ENCODE measurements at regions not wholly inside any gene's neighbourhood (a gene's known extent, or its start where the extent isn't known, plus 50 kb on each side); places are given as distances from the start of the nearest gene placed in this dataset.

DNA sequence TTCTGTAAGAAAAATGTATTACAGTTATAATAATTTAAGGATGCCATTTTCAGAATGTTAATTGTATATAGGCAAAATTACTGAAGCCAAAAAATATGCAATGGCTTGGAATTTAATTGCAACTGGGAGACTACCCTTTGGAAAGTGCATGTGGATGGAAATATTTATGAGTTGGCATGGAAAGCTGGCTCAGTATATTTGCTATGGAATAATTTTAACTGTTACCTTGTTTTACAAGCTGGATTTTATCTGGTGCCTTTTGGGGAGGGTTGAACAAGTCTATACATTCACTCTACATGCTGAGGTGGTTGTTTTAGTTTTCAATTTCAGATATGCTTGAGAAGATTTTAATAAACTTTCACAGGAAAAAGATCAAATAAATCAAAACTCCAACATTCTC, 80.9 kb upstream of the ABCB5 start:
- ChIA-PET CTCF (no interaction called here), POLR2A (no interaction called here)
- no peaks in the 10 kb centered on the region for H3K36me3 ChIP-seq (ENCODE audit: control insufficient read depth in 2 of 2, extremely low read depth in 1 of 2, insufficient read depth in 1 of 2, low read length in 1 of 2)

DNA sequence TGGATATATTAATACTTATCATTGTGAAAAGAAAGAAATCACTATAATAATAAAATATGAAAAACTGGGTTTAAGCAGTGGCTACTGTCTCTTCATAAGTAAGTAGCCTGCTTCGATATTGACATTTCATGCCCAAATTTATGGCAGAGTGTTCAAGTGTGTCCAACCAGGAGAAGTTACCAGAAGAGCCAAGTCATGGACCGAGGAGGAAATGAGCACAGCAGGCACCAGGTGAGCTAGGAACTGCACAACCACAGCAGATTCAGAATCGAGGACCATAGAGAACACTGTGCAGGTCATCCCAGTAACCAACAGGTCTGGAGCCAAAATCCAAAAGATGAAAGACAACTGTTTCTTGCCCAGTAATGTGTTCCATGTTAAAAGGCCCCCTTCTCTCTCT, 79.9 kb upstream of the ABCB5 start:
- no peak overlapping the region for H3K27ac Mint-ChIP-seq
- Histone ChIP-seq H3K36me3 (ENCODE audit: control insufficient read depth in 2 of 2, extremely low read depth in 1 of 2, insufficient read depth in 1 of 2, low read length in 1 of 2) (no peaks in the 10 kb centered on the region), H3K4me3 (ENCODE audit: control insufficient read depth in 1 of 2, extremely low read depth in 1 of 2, low read length in 1 of 2) (no peak overlapping the region), H3K27me3 (replicated peaks in 1 of 2; ENCODE audit: control insufficient read depth in 2 of 2, extremely low read depth in 1 of 2, insufficient read depth in 2 of 2, low read length in 1 of 2) (no peaks in the 10 kb centered on the region), H3K27ac (ENCODE audit: low read length) (no peak overlapping the region), H3K9me3 (no peaks in the 10 kb centered on the region), H3K4me1 (ENCODE audit: control insufficient read depth in 1 of 2, extremely low read depth in 1 of 2, insufficient read depth in 2 of 2, low read length in 2 of 2) (no peaks in the 10 kb centered on the region)
- H3K4me1 Mint-ChIP-seq: no peaks in the 10 kb centered on the region
- ATAC-seq (replicated peaks in 1 of 4) (no peak), DNase-seq (no peak)
- 72% methylated on average over 3 of the region's 3 CpGs for WGBS (ENCODE audit: insufficient coverage)
- no peaks in the 10 kb centered on the region for H3K27me3 Mint-ChIP-seq
- H3K4me3 Mint-ChIP-seq: no peak overlapping the region
- peaks cover 0 to 6% (median under 1%) of the 10 kb centered on the region in 3 donors for H3K9me3 Mint-ChIP-seq
- ChIA-PET POLR2A (no interaction called here), CTCF (no interaction called here)
- no peaks in the 10 kb centered on the region for H3K36me3 Mint-ChIP-seq

More for the DNA sequence above, 80.9 kb upstream of the ABCB5 start:
- H3K4me3 ChIP-seq (ENCODE audit: control insufficient read depth in 1 of 2, extremely low read depth in 1 of 2, low read length in 1 of 2): no peak overlapping the region
- H3K9me3 Mint-ChIP-seq: peaks cover 0 to under 1% (median 0%) of the 10 kb centered on the region in 3 donors
- no peak overlapping the region for H3K27ac Mint-ChIP-seq
- no peaks in the 10 kb centered on the region for H3K9me3 ChIP-seq
- H3K4me1 ChIP-seq (ENCODE audit: control insufficient read depth in 1 of 2, extremely low read depth in 1 of 2, insufficient read depth in 2 of 2, low read length in 2 of 2): no peaks in the 10 kb centered on the region
- H3K27me3 Mint-ChIP-seq: no peaks in the 10 kb centered on the region
- no peak overlapping the region for H3K4me3 Mint-ChIP-seq
- H3K27me3 ChIP-seq (replicated peaks in 1 of 2; ENCODE audit: control insufficient read depth in 2 of 2, extremely low read depth in 1 of 2, insufficient read depth in 2 of 2, low read length in 1 of 2): no peaks in the 10 kb centered on the region
- no peaks in the 10 kb centered on the region for H3K4me1 Mint-ChIP-seq
- no peaks in the 10 kb centered on the region for H3K36me3 Mint-ChIP-seq
- DNase-seq (no peak), ATAC-seq (replicated peaks in 1 of 4) (no peak)
- H3K27ac ChIP-seq (ENCODE audit: low read length): no peak overlapping the region

DNA sequence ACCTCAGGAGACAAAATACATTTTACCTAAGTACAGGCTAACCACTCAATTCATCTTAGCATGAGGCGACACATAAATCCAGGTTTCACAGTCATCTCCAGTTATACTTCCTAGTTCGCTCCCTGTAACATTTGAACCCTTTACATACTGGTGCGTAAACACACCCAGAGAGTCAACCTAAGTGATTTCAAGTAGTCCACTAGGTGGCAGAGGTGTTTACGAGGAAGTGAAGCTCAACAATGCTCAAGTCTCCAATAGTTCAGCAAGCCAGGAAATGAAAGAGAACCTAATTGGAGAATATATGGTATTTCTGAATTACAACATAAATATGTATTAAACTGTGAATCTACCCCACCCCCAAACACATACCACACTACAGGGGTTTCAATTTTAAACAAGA, 76.3 kb upstream of the ABCB5 start:
- H3K9me3 Mint-ChIP-seq: peaks cover 0 to 9% (median 5%) of the 10 kb centered on the region in 3 donors
- H3K36me3 Mint-ChIP-seq: no peaks in the 10 kb centered on the region
- ATAC-seq (replicated peaks in 1 of 4) (no peak), DNase-seq (no peak)
- Histone ChIP-seq H3K27ac (ENCODE audit: low read length) (no peak overlapping the region), H3K4me1 (ENCODE audit: control insufficient read depth in 1 of 2, extremely low read depth in 1 of 2, insufficient read depth in 2 of 2, low read length in 2 of 2) (no peaks in the 10 kb centered on the region), H3K36me3 (ENCODE audit: control insufficient read depth in 2 of 2, extremely low read depth in 1 of 2, insufficient read depth in 1 of 2, low read length in 1 of 2) (no peaks in the 10 kb centered on the region), H3K9me3 (no peaks in the 10 kb centered on the region), H3K27me3 (replicated peaks in 1 of 2; ENCODE audit: control insufficient read depth in 2 of 2, extremely low read depth in 1 of 2, insufficient read depth in 2 of 2, low read length in 1 of 2) (no peaks in the 10 kb centered on the region), H3K4me3 (ENCODE audit: control insufficient read depth in 1 of 2, extremely low read depth in 1 of 2, low read length in 1 of 2) (no peak overlapping the region)
- CTCF ChIA-PET: no interaction called here
- no peak overlapping the region for H3K4me3 Mint-ChIP-seq
- POLR2A ChIA-PET: no interaction called here
- H3K27ac Mint-ChIP-seq: no peak overlapping the region
- no CpG with 5 or more reads among the region's 4 CpGs for WGBS (ENCODE audit: insufficient coverage)
- no peaks in the 10 kb centered on the region for H3K4me1 Mint-ChIP-seq
- H3K27me3 Mint-ChIP-seq: no peaks in the 10 kb centered on the region

DNA sequence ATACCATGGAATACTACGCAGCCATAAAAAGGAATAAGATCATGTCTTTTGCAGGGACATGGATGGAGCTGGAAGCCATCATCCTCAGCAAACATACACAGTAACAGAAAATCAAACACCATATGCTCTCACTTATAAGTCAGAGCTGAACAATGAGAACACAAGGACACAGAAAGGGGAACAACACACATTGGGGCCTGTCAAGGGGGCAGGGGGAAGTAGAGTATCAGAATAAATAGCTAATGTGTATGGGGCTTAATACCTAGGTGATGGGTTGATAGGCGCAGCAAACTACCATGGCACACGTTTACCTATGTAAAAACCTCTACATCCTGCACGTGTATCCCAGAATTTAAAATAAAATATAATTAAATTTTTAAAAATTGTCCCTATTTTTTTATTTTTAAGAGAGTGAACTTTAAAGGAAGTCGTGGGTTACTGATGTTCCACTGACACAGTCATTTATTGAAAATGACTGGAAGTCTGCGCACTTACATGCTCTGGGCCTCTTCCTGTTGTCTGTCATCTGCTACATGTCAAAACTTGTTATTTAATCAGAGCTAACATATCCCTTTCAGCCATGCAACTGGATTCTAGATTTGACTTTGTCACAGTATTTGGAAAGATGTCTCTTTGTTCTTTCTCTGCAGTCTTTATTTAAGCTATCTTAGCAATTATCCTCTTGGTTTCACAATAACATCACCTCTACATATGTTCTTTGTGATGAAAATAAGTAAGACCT, 73.7 kb upstream of the ABCB5 start:
- ChIA-PET POLR2A (no interaction called here), CTCF (no interaction called here)
- Histone ChIP-seq H3K27ac (ENCODE audit: low read length) (no peak overlapping the region), H3K4me1 (ENCODE audit: control insufficient read depth in 1 of 2, extremely low read depth in 1 of 2, insufficient read depth in 2 of 2, low read length in 2 of 2) (no peaks in the 10 kb centered on the region), H3K4me3 (ENCODE audit: control insufficient read depth in 1 of 2, extremely low read depth in 1 of 2, low read length in 1 of 2) (no peak overlapping the region), H3K36me3 (ENCODE audit: control insufficient read depth in 2 of 2, extremely low read depth in 1 of 2, insufficient read depth in 1 of 2, low read length in 1 of 2) (no peaks in the 10 kb centered on the region), H3K9me3 (no peaks in the 10 kb centered on the region), H3K27me3 (replicated peaks in 1 of 2; ENCODE audit: control insufficient read depth in 2 of 2, extremely low read depth in 1 of 2, insufficient read depth in 2 of 2, low read length in 1 of 2) (no peaks in the 10 kb centered on the region)
- WGBS (ENCODE audit: insufficient coverage): no CpG with 5 or more reads among the region's 6 CpGs
- Mint-ChIP-seq H3K4me3 (no peak overlapping the region), H3K4me1 (no peaks in the 10 kb centered on the region), H3K27ac (no peak overlapping the region), H3K36me3 (no peaks in the 10 kb centered on the region), H3K27me3 (no peaks in the 10 kb centered on the region), H3K9me3 (peaks cover 0 to 9% (median 5%) of the 10 kb centered on the region in 3 donors)
- ATAC-seq (replicated peaks in 1 of 4): no peak
- no peak for DNase-seq

DNA sequence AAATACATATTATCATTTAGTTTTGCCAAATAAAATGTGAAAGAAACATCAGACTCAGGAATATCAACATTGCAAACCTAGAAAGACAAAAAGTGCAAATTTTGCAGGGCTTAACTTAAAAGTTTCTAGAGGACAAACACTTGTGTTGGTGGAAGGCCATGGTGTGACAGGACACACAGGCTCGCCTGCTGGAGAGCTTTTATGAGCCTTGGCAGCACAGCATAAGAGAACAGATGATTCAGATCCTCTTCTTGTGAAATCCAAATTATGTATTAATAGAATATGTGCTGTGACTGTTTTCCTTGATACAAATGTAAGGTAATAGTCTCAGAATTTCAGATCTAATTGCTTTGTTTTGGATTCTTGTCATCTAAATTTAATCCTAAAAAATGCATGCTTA, 72.9 kb upstream of the ABCB5 start:
- no peak overlapping the region for H3K4me3 ChIP-seq (ENCODE audit: control insufficient read depth in 1 of 2, extremely low read depth in 1 of 2, low read length in 1 of 2)
- Mint-ChIP-seq H3K4me1 (no peaks in the 10 kb centered on the region), H3K27me3 (no peaks in the 10 kb centered on the region), H3K27ac (no peak overlapping the region), H3K36me3 (no peaks in the 10 kb centered on the region), H3K9me3 (peaks cover 0 to 9% (median 5%) of the 10 kb centered on the region in 3 donors), H3K4me3 (no peak overlapping the region)
- 57% methylated on average over 1 of the region's 1 CpG for WGBS (ENCODE audit: insufficient coverage)
- H3K9me3 ChIP-seq: no peaks in the 10 kb centered on the region
- POLR2A ChIA-PET: no interaction called here
- no peak for ATAC-seq (replicated peaks in 1 of 4)
- DNase-seq: no peak
- no peaks in the 10 kb centered on the region for H3K36me3 ChIP-seq (ENCODE audit: control insufficient read depth in 2 of 2, extremely low read depth in 1 of 2, insufficient read depth in 1 of 2, low read length in 1 of 2)
- H3K27me3 ChIP-seq (replicated peaks in 1 of 2; ENCODE audit: control insufficient read depth in 2 of 2, extremely low read depth in 1 of 2, insufficient read depth in 2 of 2, low read length in 1 of 2): no peaks in the 10 kb centered on the region
- no peaks in the 10 kb centered on the region for H3K4me1 ChIP-seq (ENCODE audit: control insufficient read depth in 1 of 2, extremely low read depth in 1 of 2, insufficient read depth in 2 of 2, low read length in 2 of 2)
- CTCF ChIA-PET: no interaction called here
- no peak overlapping the region for H3K27ac ChIP-seq (ENCODE audit: low read length)

DNA sequence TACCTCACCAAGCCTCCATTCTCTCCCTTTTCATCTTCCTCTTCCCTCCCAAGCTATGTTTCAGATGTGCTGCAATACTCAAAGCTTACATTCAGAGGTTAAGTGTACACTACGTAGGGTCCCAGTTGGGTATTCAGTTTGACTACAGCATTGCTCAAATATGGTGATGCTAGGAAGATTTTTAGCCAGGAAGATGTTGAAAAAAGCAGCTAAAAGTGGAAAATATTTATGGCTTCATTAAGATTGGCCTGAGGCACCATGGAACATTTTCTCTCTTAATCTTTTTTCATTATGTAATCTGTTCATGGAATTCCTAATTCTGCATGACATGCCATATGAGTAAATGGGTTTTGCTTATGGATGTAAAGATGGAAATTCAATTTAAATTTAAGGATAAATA, 72.0 kb upstream of the ABCB5 start:
- H3K27ac Mint-ChIP-seq: no peak overlapping the region
- H3K36me3 Mint-ChIP-seq: no peaks in the 10 kb centered on the region
- Histone ChIP-seq H3K36me3 (ENCODE audit: control insufficient read depth in 2 of 2, extremely low read depth in 1 of 2, insufficient read depth in 1 of 2, low read length in 1 of 2) (no peaks in the 10 kb centered on the region), H3K27me3 (replicated peaks in 1 of 2; ENCODE audit: control insufficient read depth in 2 of 2, extremely low read depth in 1 of 2, insufficient read depth in 2 of 2, low read length in 1 of 2) (no peaks in the 10 kb centered on the region), H3K4me1 (ENCODE audit: control insufficient read depth in 1 of 2, extremely low read depth in 1 of 2, insufficient read depth in 2 of 2, low read length in 2 of 2) (no peaks in the 10 kb centered on the region), H3K27ac (ENCODE audit: low read length) (no peak overlapping the region), H3K9me3 (no peaks in the 10 kb centered on the region), H3K4me3 (ENCODE audit: control insufficient read depth in 1 of 2, extremely low read depth in 1 of 2, low read length in 1 of 2) (no peak overlapping the region)
- no peak for ATAC-seq (replicated peaks in 1 of 4)
- H3K9me3 Mint-ChIP-seq: peaks cover 0 to 9% (median 5%) of the 10 kb centered on the region in 3 donors
- no CpG with 5 or more reads among the region's 1 CpG for WGBS (ENCODE audit: insufficient coverage)
- ChIA-PET CTCF (no interaction called here), POLR2A (no interaction called here)
- no peak for DNase-seq
- no peaks in the 10 kb centered on the region for H3K4me1 Mint-ChIP-seq
- H3K4me3 Mint-ChIP-seq: no peak overlapping the region
- H3K27me3 Mint-ChIP-seq: no peaks in the 10 kb centered on the region

DNA sequence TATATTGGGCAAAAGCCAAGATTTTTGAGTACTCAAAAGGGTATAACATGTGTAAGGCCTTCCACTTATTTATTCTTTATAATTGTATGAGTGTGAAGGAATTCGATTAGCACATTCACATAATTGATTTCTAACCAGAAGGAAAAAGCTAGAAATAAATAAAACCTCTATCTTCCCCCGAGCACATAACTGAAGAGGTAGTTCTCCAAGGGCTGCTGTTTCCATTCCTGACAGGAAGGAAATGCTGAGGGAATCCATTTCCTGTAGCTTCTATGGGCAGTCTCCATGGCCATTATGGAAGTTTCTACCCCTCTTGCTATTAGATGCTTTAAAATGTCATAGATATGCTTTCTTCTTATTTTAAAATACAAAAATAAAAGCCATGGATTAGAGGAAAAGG, 70.5 kb upstream of the ABCB5 start:
- Histone ChIP-seq H3K9me3 (no peaks in the 10 kb centered on the region), H3K27me3 (replicated peaks in 1 of 2; ENCODE audit: control insufficient read depth in 2 of 2, extremely low read depth in 1 of 2, insufficient read depth in 2 of 2, low read length in 1 of 2) (no peaks in the 10 kb centered on the region), H3K4me1 (ENCODE audit: control insufficient read depth in 1 of 2, extremely low read depth in 1 of 2, insufficient read depth in 2 of 2, low read length in 2 of 2) (no peaks in the 10 kb centered on the region), H3K4me3 (ENCODE audit: control insufficient read depth in 1 of 2, extremely low read depth in 1 of 2, low read length in 1 of 2) (no peak overlapping the region), H3K36me3 (ENCODE audit: control insufficient read depth in 2 of 2, extremely low read depth in 1 of 2, insufficient read depth in 1 of 2, low read length in 1 of 2) (no peaks in the 10 kb centered on the region), H3K27ac (ENCODE audit: low read length) (no peak overlapping the region)
- no CpG with 5 or more reads among the region's 2 CpGs for WGBS (ENCODE audit: insufficient coverage)
- ChIA-PET CTCF (interaction anchor here in 1 of 2 donors (1.0 kb wide), 1 partner anchor 53 kb away, joined by 3 read pairs; no protein-coding TSS in a partner anchor), POLR2A (no interaction called here)
- DNase-seq (no peak), ATAC-seq (replicated peaks in 1 of 4) (no peak)
- Mint-ChIP-seq H3K4me1 (no peaks in the 10 kb centered on the region), H3K4me3 (no peak overlapping the region), H3K9me3 (peaks cover 0 to 5% (median 4%) of the 10 kb centered on the region in 3 donors), H3K27me3 (no peaks in the 10 kb centered on the region), H3K27ac (no peak overlapping the region), H3K36me3 (no peaks in the 10 kb centered on the region)
